Natural killer cell (primary cell): ENCODE measurements at regions not wholly inside any gene's neighbourhood (a gene's known extent, or its start where the extent isn't known, plus 50 kb on each side); places are given as distances from the start of the nearest gene placed in this dataset.

Experiments used
- ATAC-seq, 3 donors: fragments of 150-1000 bp in 2 of 3; fragments of 200-7000 bp in 1 of 3; cut with Tn5 transposase; 1 replicate in 1 of 3; 2 replicates in 2 of 3; pipeline ENCODE4 v1.10.0; 2021; ENCODE audit warnings: mild to moderate bottlenecking in 2 of 3, moderate library complexity in 2 of 3
- DNase-seq, 2 donors: peaks; one replicate each; pipeline versions ENCODE4 v3.0.0 to v3.0.0-alpha.2; 2013 to 2021; ENCODE audit warnings: mixed read lengths in 1 of 2
- H3K27ac ChIP-seq: one replicate; pipeline ENCODE4 v1.5.1; 2013; ENCODE audit warnings: mild to moderate bottlenecking, low read length
- H3K27me3 ChIP-seq: one replicate; pipeline ENCODE4 v1.6.1; 2013; ENCODE audit warnings: low read length; ENCODE audit not compliant: control insufficient read depth, insufficient read depth
- H3K36me3 ChIP-seq: one replicate; pipeline ENCODE4 v1.6.1; 2013; ENCODE audit warnings: low read length; ENCODE audit not compliant: control insufficient read depth, insufficient read depth
- H3K4me1 ChIP-seq: one replicate; pipeline ENCODE4 v1.6.1; 2013; ENCODE audit warnings: low read length; ENCODE audit not compliant: control insufficient read depth, insufficient read depth
- H3K4me3 ChIP-seq: one replicate; pipeline ENCODE4 v1.5.1; 2013; ENCODE audit warnings: low read length
- H3K9me3 ChIP-seq: one replicate; pipeline ENCODE4 v1.6.1; 2013; ENCODE audit warnings: low read length; ENCODE audit not compliant: control insufficient read depth, insufficient read depth
- H3K27ac Mint-ChIP-seq, 2 donors: one replicate each; pipeline ENCODE4 v1.8.0; 2022; ENCODE audit warnings: mild to moderate bottlenecking in 2 of 2, mixed read lengths in 2 of 2, moderate library complexity in 1 of 2
- H3K27me3 Mint-ChIP-seq, 2 donors: one replicate each; pipeline ENCODE4 v1.8.0; 2022; ENCODE audit warnings: low read depth in 2 of 2, mixed read lengths in 2 of 2
- H3K36me3 Mint-ChIP-seq: one replicate; pipeline ENCODE4 v1.8.0; 2022; ENCODE audit warnings: mixed read lengths
- H3K4me1 Mint-ChIP-seq, 2 donors: one replicate each; pipeline ENCODE4 v1.8.0; 2022; ENCODE audit warnings: mixed read lengths in 2 of 2
- H3K4me3 Mint-ChIP-seq: one replicate; pipeline ENCODE4 v1.8.0; 2022; ENCODE audit warnings: mild to moderate bottlenecking, moderate library complexity, mixed read lengths
- H3K9me3 Mint-ChIP-seq, 2 donors: one replicate each; pipeline ENCODE4 v1.8.0; 2022; ENCODE audit warnings: mixed read lengths in 2 of 2
- WGBS: methylation state at CpG from one replicate; pipeline ENCODE4 v1.1.7; 2013; ENCODE audit warnings: missing lambda C conversion rate; ENCODE audit not compliant: insufficient coverage; 5-methylcytosine and 5-hydroxymethylcytosine counted together
- intact Hi-C: fragments of 100-400 bp; cut with micrococcal nuclease; formaldehyde crosslinking; loops from one replicate; pipeline ENCODE4 v1.14.2; 2022
- TF ChIP-seq, protein P1 (sequence below): fragments of 200-600 bp; IDR thresholded peaks from one replicate; pipeline ENCODE4 v1.8.0; 2022; ENCODE audit warnings: antibody characterized with exemption

DNA sequence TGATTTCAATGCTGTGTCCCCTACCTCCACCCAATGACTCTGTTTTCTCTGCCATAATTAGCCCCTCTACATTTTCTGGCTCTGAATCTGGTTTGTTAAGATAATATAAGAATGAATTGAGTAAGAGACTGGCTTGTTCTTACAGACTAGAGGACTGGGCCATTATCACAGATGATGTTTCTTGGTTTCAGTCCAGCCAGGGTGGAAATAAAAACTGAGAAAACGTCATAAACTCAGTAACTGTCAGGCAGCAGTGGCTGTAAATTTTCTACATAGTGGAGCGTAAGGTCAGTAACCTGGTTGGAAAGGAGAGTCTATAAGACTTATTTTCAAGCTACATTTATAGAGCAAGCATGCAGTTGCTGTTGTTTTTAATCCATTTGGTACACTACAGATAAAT lies 485.4 kb downstream of the HTR7 start:
- H3K36me3 ChIP-seq = no peaks in the 10 kb centered on the region
- no peak overlapping the region for H3K27ac Mint-ChIP-seq
- H3K9me3 ChIP-seq = no peaks in the 10 kb centered on the region
- DNase-seq (no peak), ATAC-seq (no peak)
- H3K4me3 Mint-ChIP-seq = no peak overlapping the region
- no peaks in the 10 kb centered on the region for H3K27me3 Mint-ChIP-seq
- no peak overlapping the region for H3K4me3 ChIP-seq
- no peaks in the 10 kb centered on the region for H3K4me1 Mint-ChIP-seq
- peaks cover 7% of the 10 kb centered on the region for H3K36me3 Mint-ChIP-seq
- no peaks in the 10 kb centered on the region for H3K4me1 ChIP-seq
- 71% methylated on average over 2 of the region's 2 CpGs for WGBS
- intact Hi-C loops = no loop called here
- H3K9me3 Mint-ChIP-seq = peaks cover 14 to 20% of the 10 kb centered on the region in 2 donors
- no peaks in the 10 kb centered on the region for H3K27me3 ChIP-seq
- H3K27ac ChIP-seq = no peak overlapping the region
- TF ChIP-seq, protein P1, sequence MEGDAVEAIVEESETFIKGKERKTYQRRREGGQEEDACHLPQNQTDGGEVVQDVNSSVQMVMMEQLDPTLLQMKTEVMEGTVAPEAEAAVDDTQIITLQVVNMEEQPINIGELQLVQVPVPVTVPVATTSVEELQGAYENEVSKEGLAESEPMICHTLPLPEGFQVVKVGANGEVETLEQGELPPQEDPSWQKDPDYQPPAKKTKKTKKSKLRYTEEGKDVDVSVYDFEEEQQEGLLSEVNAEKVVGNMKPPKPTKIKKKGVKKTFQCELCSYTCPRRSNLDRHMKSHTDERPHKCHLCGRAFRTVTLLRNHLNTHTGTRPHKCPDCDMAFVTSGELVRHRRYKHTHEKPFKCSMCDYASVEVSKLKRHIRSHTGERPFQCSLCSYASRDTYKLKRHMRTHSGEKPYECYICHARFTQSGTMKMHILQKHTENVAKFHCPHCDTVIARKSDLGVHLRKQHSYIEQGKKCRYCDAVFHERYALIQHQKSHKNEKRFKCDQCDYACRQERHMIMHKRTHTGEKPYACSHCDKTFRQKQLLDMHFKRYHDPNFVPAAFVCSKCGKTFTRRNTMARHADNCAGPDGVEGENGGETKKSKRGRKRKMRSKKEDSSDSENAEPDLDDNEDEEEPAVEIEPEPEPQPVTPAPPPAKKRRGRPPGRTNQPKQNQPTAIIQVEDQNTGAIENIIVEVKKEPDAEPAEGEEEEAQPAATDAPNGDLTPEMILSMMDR = no peak

DNA sequence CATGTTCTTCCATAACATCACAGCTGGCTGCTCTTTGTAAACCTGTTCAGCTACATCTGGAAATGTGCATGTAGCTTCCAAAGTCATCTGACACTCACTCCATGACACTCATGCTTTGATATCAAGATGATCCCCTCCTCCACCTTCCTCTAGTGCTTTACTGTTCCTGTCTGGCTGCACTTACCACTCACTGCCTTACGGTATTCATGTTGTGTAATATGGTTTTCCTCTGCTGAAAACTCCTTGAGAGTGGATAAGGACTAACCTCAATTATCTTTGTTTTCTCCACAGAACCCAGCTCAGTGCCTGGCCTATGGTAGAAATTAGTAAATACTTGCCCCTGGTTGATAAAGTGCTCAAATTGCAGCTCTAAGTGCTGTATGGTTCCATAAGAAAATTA lies 483.9 kb downstream of the HTR7 start:
- no peak overlapping the region for H3K4me3 ChIP-seq
- DNase-seq (no peak), ATAC-seq (no peak)
- no peak overlapping the region for H3K27ac ChIP-seq
- intact Hi-C loops = no loop called here
- no peak overlapping the region for H3K4me3 Mint-ChIP-seq
- H3K9me3 Mint-ChIP-seq = peaks cover 14 to 15% of the 10 kb centered on the region in 2 donors
- H3K27me3 ChIP-seq = no peaks in the 10 kb centered on the region
- H3K9me3 ChIP-seq = no peaks in the 10 kb centered on the region
- WGBS = no CpG with 5 or more reads among the region's 1 CpG
- H3K4me1 ChIP-seq = no peaks in the 10 kb centered on the region
- no peaks in the 10 kb centered on the region for H3K36me3 ChIP-seq
- no peaks in the 10 kb centered on the region for H3K4me1 Mint-ChIP-seq
- H3K27ac Mint-ChIP-seq = no peak overlapping the region
- no peaks in the 10 kb centered on the region for H3K27me3 Mint-ChIP-seq
- TF ChIP-seq, protein P1 = no peak
- H3K36me3 Mint-ChIP-seq = peaks cover 7% of the 10 kb centered on the region

GRCh38 chr10:90378524-90379076 lies 479.2 kb downstream of the HTR7 start:
- no peak for DNase-seq
- no peak for ATAC-seq
- no peak overlapping the region for H3K4me3 ChIP-seq

GRCh38 chr10:90381468-90381867 lies 476.4 kb downstream of the HTR7 start:
- ATAC-seq = no peak
- 60% methylated on average over 2 of the region's 2 CpGs for WGBS
- H3K27me3 Mint-ChIP-seq = no peaks in the 10 kb centered on the region
- Histone ChIP-seq H3K9me3 (no peaks in the 10 kb centered on the region), H3K27ac (no peak overlapping the region), H3K36me3 (no peaks in the 10 kb centered on the region), H3K4me3 (no peak overlapping the region), H3K4me1 (no peaks in the 10 kb centered on the region), H3K27me3 (no peaks in the 10 kb centered on the region)
- H3K4me1 Mint-ChIP-seq = no peaks in the 10 kb centered on the region
- intact Hi-C loops = no loop called here
- H3K36me3 Mint-ChIP-seq = no peaks in the 10 kb centered on the region
- H3K27ac Mint-ChIP-seq = no peak overlapping the region
- TF ChIP-seq, protein P1 = no peak
- H3K9me3 Mint-ChIP-seq = peaks cover 5 to 8% of the 10 kb centered on the region in 2 donors
- H3K4me3 Mint-ChIP-seq = no peak overlapping the region
- DNase-seq = no peak

More at GRCh38 chr10:90378524-90379076, 479.2 kb downstream of the HTR7 start:
- Histone ChIP-seq H3K36me3 (no peaks in the 10 kb centered on the region), H3K4me1 (no peaks in the 10 kb centered on the region), H3K27ac (no peak overlapping the region), H3K9me3 (no peaks in the 10 kb centered on the region), H3K27me3 (no peaks in the 10 kb centered on the region)
- Mint-ChIP-seq H3K9me3 (peaks cover 5 to 13% of the 10 kb centered on the region in 2 donors), H3K4me1 (no peaks in the 10 kb centered on the region), H3K27ac (no peak overlapping the region), H3K27me3 (no peaks in the 10 kb centered on the region), H3K4me3 (no peak overlapping the region), H3K36me3 (no peaks in the 10 kb centered on the region)
- TF ChIP-seq, protein P1 = no peak
- intact Hi-C loops = no loop called here
- WGBS = 94% methylated on average over 1 of the region's 3 CpGs
